Neural progenitor cell (in vitro differentiated cells): ENCODE measurements at regions not wholly inside any gene's neighbourhood (a gene's known extent, or its start where the extent isn't known, plus 50 kb on each side); places are given as distances from the start of the nearest gene placed in this dataset.

Experiments
- DNase-seq: peaks from one replicate; pipeline ENCODE4 v3.0.0-alpha.2; 2016; ENCODE audit warnings: low spot score
- H2AFZ ChIP-seq: fragments of 200-600 bp; sonication (generic); replicated peaks from 2 replicates; pipeline ENCODE4 v1.6.1; 2016; ENCODE audit warnings: antibody characterized with exemption
- H3F3A ChIP-seq: fragments of 200-600 bp; sonication (generic); 2 replicates; pipeline ENCODE4 v1.6.1; 2016; ENCODE audit warnings: antibody characterized with exemption, low read depth
- H3K27ac ChIP-seq: fragments of 200-600 bp; sonication (generic); 2 replicates; pipeline ENCODE4 v1.5.1; 2016; ENCODE audit warnings: mild to moderate bottlenecking
- H3K27me3 ChIP-seq: fragments of 200-600 bp; sonication (generic); 2 replicates; pipeline ENCODE4 v1.6.1; 2016; ENCODE audit warnings: mild to moderate bottlenecking, moderate library complexity
- H3K36me3 ChIP-seq: fragments of 200-600 bp; sonication (generic); 2 replicates; pipeline ENCODE4 v1.5.1; 2016
- H3K4me1 ChIP-seq: fragments of 200-600 bp; sonication (generic); 2 replicates; pipeline ENCODE4 v1.6.1; 2016; ENCODE audit warnings: mixed run types
- H3K4me2 ChIP-seq: fragments of 200-600 bp; sonication (generic); 2 replicates; pipeline ENCODE4 v1.6.1; 2016
- H3K4me3 ChIP-seq: fragments of 200-600 bp; sonication (generic); 2 replicates; pipeline ENCODE4 v1.5.1; 2016
- H3K79me2 ChIP-seq: fragments of 200-600 bp; sonication (generic); 2 replicates; pipeline ENCODE4 v1.6.1; 2016; ENCODE audit warnings: low read depth
- H3K9ac ChIP-seq: fragments of 200-600 bp; sonication (generic); 2 replicates; pipeline ENCODE4 v1.6.1; 2016
- H3K9me3 ChIP-seq: fragments of 200-600 bp; sonication (generic); 2 replicates; pipeline ENCODE4 v1.5.1; 2016; ENCODE audit warnings: low read depth
- H4K20me1 ChIP-seq: fragments of 200-600 bp; sonication (generic); 2 replicates; pipeline ENCODE4 v1.6.1; 2016; ENCODE audit warnings: low read depth
- H3K27ac Mint-ChIP-seq: 3 replicates; pipeline ENCODE4 v1.8.0; 2021; ENCODE audit warnings: mixed read lengths
- H3K27me3 Mint-ChIP-seq: 2 replicates; pipeline ENCODE4 v1.8.0; 2022; ENCODE audit warnings: low read depth, mild to moderate bottlenecking, inconsistent platforms, moderate library complexity, mixed read lengths; ENCODE audit not compliant: insufficient read depth
- H3K36me3 Mint-ChIP-seq: 3 replicates; pipeline ENCODE4 v1.8.0; 2021; ENCODE audit warnings: mixed read lengths
- H3K4me1 Mint-ChIP-seq: 3 replicates; pipeline ENCODE4 v1.8.0; 2021; ENCODE audit warnings: mixed read lengths
- H3K4me3 Mint-ChIP-seq: 3 replicates; pipeline ENCODE4 v1.8.0; 2021; ENCODE audit warnings: mild to moderate bottlenecking, moderate library complexity, mixed read lengths
- H3K9me3 Mint-ChIP-seq: 3 replicates; pipeline ENCODE4 v1.8.0; 2020; ENCODE audit warnings: mixed read lengths
- EZH2 ChIP-seq: fragments of 200-600 bp; sonication (generic); IDR thresholded peaks from 2 replicates; pipeline ENCODE4 v1.6.1; 2017; ENCODE audit warnings: antibody characterized with exemption, mild to moderate bottlenecking, moderate library complexity
- EZH2phosphoT487 ChIP-seq: fragments of 200-600 bp; sonication (generic); IDR thresholded peaks from 2 replicates; pipeline ENCODE4 v1.6.1; 2017; ENCODE audit warnings: antibody characterized with exemption
- TF ChIP-seq, protein P1 (sequence below): fragments of 200-600 bp; sonication (generic); IDR thresholded peaks from 2 replicates; pipeline ENCODE4 v1.5.1; 2017; ENCODE audit warnings: antibody characterized with exemption, mild to moderate bottlenecking

- Mint-ChIP-seq H3K27ac (no peak overlapping the region), H3K27me3 (peaks cover 3% of the 10 kb centered on the region), H3K4me1 (peaks cover 4% of the 10 kb centered on the region), H3K9me3 (no peaks in the 10 kb centered on the region), H3K4me3 (no peak overlapping the region), H3K36me3 (no peaks in the 10 kb centered on the region)
- Histone ChIP-seq H3K27ac (no peak overlapping the region), H3K9ac (no peak overlapping the region), H4K20me1 (no peaks in the 10 kb centered on the region), H3K9me3 (no peaks in the 10 kb centered on the region), H3F3A (peaks cover 9% of the 10 kb centered on the region), H2AFZ (no peak overlapping the region), H3K4me3 (no peak overlapping the region), H3K79me2 (no peaks in the 10 kb centered on the region), H3K36me3 (no peaks in the 10 kb centered on the region), H3K4me1 (peaks cover 16% of the 10 kb centered on the region), H3K4me2 (no peak overlapping the region), H3K27me3 (no peaks in the 10 kb centered on the region)
- TF ChIP-seq, protein P1, sequence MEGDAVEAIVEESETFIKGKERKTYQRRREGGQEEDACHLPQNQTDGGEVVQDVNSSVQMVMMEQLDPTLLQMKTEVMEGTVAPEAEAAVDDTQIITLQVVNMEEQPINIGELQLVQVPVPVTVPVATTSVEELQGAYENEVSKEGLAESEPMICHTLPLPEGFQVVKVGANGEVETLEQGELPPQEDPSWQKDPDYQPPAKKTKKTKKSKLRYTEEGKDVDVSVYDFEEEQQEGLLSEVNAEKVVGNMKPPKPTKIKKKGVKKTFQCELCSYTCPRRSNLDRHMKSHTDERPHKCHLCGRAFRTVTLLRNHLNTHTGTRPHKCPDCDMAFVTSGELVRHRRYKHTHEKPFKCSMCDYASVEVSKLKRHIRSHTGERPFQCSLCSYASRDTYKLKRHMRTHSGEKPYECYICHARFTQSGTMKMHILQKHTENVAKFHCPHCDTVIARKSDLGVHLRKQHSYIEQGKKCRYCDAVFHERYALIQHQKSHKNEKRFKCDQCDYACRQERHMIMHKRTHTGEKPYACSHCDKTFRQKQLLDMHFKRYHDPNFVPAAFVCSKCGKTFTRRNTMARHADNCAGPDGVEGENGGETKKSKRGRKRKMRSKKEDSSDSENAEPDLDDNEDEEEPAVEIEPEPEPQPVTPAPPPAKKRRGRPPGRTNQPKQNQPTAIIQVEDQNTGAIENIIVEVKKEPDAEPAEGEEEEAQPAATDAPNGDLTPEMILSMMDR, result no peak
- TF ChIP-seq EZH2phosphoT487 (no peak), EZH2 (no peak)
- no peak for DNase-seq
Observed at GRCh38 chr15:31550211-31550977, 223.8 kb downstream of the KLF13 start.

GRCh38 chr15:31551323-31551722, 224.7 kb downstream of the KLF13 start:
- Histone ChIP-seq H3K79me2 (no peaks in the 10 kb centered on the region), H3K27ac (no peak overlapping the region), H3K4me2 (no peak overlapping the region), H3K4me3 (no peak overlapping the region), H3K4me1 (peaks cover 16% of the 10 kb centered on the region), H2AFZ (no peak overlapping the region), H3F3A (peaks cover 9% of the 10 kb centered on the region), H3K36me3 (no peaks in the 10 kb centered on the region), H3K27me3 (no peaks in the 10 kb centered on the region), H3K9ac (no peak overlapping the region), H4K20me1 (no peaks in the 10 kb centered on the region), H3K9me3 (no peaks in the 10 kb centered on the region)
- Mint-ChIP-seq H3K4me1 (peaks cover 4% of the 10 kb centered on the region), H3K4me3 (no peak overlapping the region), H3K9me3 (no peaks in the 10 kb centered on the region), H3K36me3 (no peaks in the 10 kb centered on the region), H3K27ac (no peak overlapping the region), H3K27me3 (peaks cover 3% of the 10 kb centered on the region)
- TF ChIP-seq, protein P1, result no peak
- TF ChIP-seq EZH2phosphoT487 (no peak), EZH2 (no peak)
- DNase-seq, result no peak

GRCh38 chr15:31552482-31553099, 226.0 kb downstream of the KLF13 start:
- Mint-ChIP-seq H3K27ac (no peak overlapping the region), H3K4me1 (peaks cover 4% of the 10 kb centered on the region)
- no peak overlapping the region for H3K27ac ChIP-seq

More at GRCh38 chr15:31552482-31553099, 226.0 kb downstream of the KLF13 start:
- no peaks in the 10 kb centered on the region for H3K36me3 ChIP-seq
- TF ChIP-seq, protein P1, result no peak
- TF ChIP-seq EZH2 (no peak), EZH2phosphoT487 (no peak)
- no peak overlapping the region for H3K9ac ChIP-seq
- no peaks in the 10 kb centered on the region for H3K9me3 Mint-ChIP-seq
- H3K9me3 ChIP-seq, result no peaks in the 10 kb centered on the region
- no peaks in the 10 kb centered on the region for H4K20me1 ChIP-seq
- H3K4me3 Mint-ChIP-seq, result no peak overlapping the region
- H3K4me2 ChIP-seq, result no peak overlapping the region
- peaks cover 16% of the 10 kb centered on the region for H3K4me1 ChIP-seq
- peaks cover 3% of the 10 kb centered on the region for H3K27me3 Mint-ChIP-seq
- peaks cover 9% of the 10 kb centered on the region for H3F3A ChIP-seq
- DNase-seq, result no peak
- H3K79me2 ChIP-seq, result no peaks in the 10 kb centered on the region
- H3K27me3 ChIP-seq, result no peaks in the 10 kb centered on the region
- no peak overlapping the region for H3K4me3 ChIP-seq
- H3K36me3 Mint-ChIP-seq, result no peaks in the 10 kb centered on the region
- H2AFZ ChIP-seq, result no peak overlapping the region
